ENCODE measurements at regions not wholly inside any gene's neighbourhood (a gene's known extent, or its start where the extent isn't known, plus 50 kb on each side); places are given as distances from the start of the nearest gene placed in this dataset.

GRCh38 chr3:115401298-115401697 is 222.0 kb upstream of the GAP43 start:
- no peak for TF ChIP-seq CTCF (IDR thresholded peaks at IDR 0.05)
- no peak for TF ChIP-seq POLR2AphosphoS5 (IDR thresholded peaks at IDR 0.05)
- TF ChIP-seq POLR2A (IDR thresholded peaks at IDR 0.05) = no peak
- no peak for TF ChIP-seq EP300 (IDR thresholded peaks at IDR 0.05)

Data from suprapubic skin (tissue), 4 donors.